ENCODE measurements at regions not wholly inside any gene's neighbourhood (a gene's known extent, or its start where the extent isn't known, plus 50 kb on each side); places are given as distances from the start of the nearest gene placed in this dataset.

DNA sequence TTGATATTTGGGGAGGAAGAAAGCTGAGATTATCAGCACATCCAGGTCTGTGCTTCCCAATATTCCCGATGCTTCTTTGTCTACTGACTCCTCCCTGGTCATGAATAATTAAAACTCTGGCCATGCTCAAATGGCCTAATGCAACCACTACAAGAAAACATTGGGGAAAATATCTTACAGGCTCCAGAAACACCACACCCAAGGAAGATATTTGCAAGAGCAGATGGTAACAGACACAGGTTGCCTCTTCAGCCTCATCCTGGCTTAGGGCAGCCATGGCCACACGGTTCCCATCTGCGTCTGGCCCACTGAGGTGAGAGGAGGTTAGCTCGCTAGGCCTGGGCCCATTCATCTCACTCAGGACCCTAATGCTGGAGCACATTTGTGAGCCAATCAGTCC is 108.4 kb upstream of the SDK1 start:
- no peak overlapping the region for H2AFZ ChIP-seq (ENCODE audit: low read length)
- no peaks in the 10 kb centered on the region for H4K20me1 ChIP-seq (ENCODE audit: insufficient read depth, low read length)
- H3K27ac ChIP-seq (ENCODE audit: low read depth, low read length, poor library complexity, severe bottlenecking), result no peak overlapping the region
- no peaks in the 10 kb centered on the region for H3K9me3 ChIP-seq (ENCODE audit: low read length)
- BruUV-seq (replicated peaks), result no TSS peak
- H3K4me3 ChIP-seq (ENCODE audit: low read depth, low read length, poor library complexity, severe bottlenecking), result no peak overlapping the region
- no peak overlapping the region for H3K4me2 ChIP-seq (ENCODE audit: low read length)
- ChIA-PET CTCF (ENCODE audit: unreplicated experiment) (no interaction called here), POLR2A (interaction anchor here (0.5 kb wide), 1 partner anchor 214 kb away, joined by 4 read pairs; no protein-coding TSS in a partner anchor)
- no peak for DNase-seq (ENCODE audit: low spot score)
- intact Hi-C loops (cut with micrococcal nuclease; ENCODE audit: unreplicated experiment), result no loop called here
- no peaks in the 10 kb centered on the region for H3K9me2 ChIP-seq (ENCODE audit: insufficient read depth, low read length)
- TF ChIP-seq, protein P1, sequence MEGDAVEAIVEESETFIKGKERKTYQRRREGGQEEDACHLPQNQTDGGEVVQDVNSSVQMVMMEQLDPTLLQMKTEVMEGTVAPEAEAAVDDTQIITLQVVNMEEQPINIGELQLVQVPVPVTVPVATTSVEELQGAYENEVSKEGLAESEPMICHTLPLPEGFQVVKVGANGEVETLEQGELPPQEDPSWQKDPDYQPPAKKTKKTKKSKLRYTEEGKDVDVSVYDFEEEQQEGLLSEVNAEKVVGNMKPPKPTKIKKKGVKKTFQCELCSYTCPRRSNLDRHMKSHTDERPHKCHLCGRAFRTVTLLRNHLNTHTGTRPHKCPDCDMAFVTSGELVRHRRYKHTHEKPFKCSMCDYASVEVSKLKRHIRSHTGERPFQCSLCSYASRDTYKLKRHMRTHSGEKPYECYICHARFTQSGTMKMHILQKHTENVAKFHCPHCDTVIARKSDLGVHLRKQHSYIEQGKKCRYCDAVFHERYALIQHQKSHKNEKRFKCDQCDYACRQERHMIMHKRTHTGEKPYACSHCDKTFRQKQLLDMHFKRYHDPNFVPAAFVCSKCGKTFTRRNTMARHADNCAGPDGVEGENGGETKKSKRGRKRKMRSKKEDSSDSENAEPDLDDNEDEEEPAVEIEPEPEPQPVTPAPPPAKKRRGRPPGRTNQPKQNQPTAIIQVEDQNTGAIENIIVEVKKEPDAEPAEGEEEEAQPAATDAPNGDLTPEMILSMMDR (conservative IDR thresholded peaks at IDR 0.05; ENCODE audit: low read length), result no peak
- TF ChIP-seq EZH2phosphoT487 (IDR thresholded peaks at IDR 0.05; ENCODE audit: borderline replicate concordance, low read depth, low read length), result no peak
- H3K79me2 ChIP-seq (ENCODE audit: insufficient read depth, low read depth, low read length), result no peaks in the 10 kb centered on the region
- H3K36me3 ChIP-seq (ENCODE audit: insufficient read depth, low read length), result no peaks in the 10 kb centered on the region
- H3K4me1 ChIP-seq (ENCODE audit: insufficient read depth, low read length, poor library complexity, severe bottlenecking), result no peaks in the 10 kb centered on the region

DNA sequence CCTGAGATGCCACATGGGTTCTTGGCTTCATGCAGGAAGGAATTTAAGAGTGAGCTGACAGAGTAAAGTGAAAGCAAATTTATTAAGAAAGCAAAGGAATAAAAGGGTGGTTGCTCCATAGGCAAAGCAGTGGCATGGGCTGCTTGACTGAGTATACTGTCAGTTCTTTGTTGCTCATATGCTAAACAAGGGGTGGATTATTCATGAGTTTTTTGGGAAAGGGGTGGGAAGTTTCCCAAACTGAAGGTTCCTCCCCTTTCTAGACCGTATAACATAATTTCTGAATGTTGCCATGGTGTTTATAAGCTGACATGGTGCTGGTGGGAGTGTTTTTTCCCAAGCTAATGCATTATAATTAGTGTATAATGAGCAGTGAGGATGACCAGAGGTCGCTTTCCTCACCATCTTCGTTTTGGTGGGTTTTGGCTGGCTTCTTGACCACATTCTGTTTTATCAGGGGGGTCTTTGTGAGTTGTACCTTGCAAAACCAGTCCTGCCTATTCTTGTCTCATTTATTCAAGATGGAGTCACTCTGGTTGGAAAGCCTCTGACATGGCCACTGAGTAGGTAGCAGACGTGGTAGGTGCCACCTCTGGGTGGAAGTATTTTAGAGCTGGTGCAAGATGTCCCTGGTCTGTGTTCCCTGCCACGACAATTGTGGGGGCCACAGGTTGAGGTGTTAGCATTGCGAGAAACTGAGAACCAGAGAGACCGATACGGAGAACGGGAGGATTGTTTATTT is 107.5 kb upstream of the SDK1 start:
- POLR2A ChIA-PET, result no interaction called here
- BruUV-seq (replicated peaks), result no TSS peak
- Histone ChIP-seq H3K27ac (ENCODE audit: low read depth, low read length, poor library complexity, severe bottlenecking) (no peak overlapping the region), H4K20me1 (ENCODE audit: insufficient read depth, low read length) (no peaks in the 10 kb centered on the region), H3K4me2 (ENCODE audit: low read length) (no peak overlapping the region), H3K79me2 (ENCODE audit: insufficient read depth, low read depth, low read length) (no peaks in the 10 kb centered on the region), H3K36me3 (ENCODE audit: insufficient read depth, low read length) (no peaks in the 10 kb centered on the region), H3K4me3 (ENCODE audit: low read depth, low read length, poor library complexity, severe bottlenecking) (no peak overlapping the region), H3K4me1 (ENCODE audit: insufficient read depth, low read length, poor library complexity, severe bottlenecking) (no peaks in the 10 kb centered on the region), H3K9me2 (ENCODE audit: insufficient read depth, low read length) (no peaks in the 10 kb centered on the region), H2AFZ (ENCODE audit: low read length) (no peak overlapping the region), H3K9me3 (ENCODE audit: low read length) (no peaks in the 10 kb centered on the region)
- CTCF ChIA-PET (ENCODE audit: unreplicated experiment), result no interaction called here
- TF ChIP-seq, protein P1 (conservative IDR thresholded peaks at IDR 0.05; ENCODE audit: low read length), result no peak
- TF ChIP-seq EZH2phosphoT487 (IDR thresholded peaks at IDR 0.05; ENCODE audit: borderline replicate concordance, low read depth, low read length), result no peak
- intact Hi-C loops (cut with micrococcal nuclease; ENCODE audit: unreplicated experiment), result no loop called here
- no peak for DNase-seq (ENCODE audit: low spot score)

DNA sequence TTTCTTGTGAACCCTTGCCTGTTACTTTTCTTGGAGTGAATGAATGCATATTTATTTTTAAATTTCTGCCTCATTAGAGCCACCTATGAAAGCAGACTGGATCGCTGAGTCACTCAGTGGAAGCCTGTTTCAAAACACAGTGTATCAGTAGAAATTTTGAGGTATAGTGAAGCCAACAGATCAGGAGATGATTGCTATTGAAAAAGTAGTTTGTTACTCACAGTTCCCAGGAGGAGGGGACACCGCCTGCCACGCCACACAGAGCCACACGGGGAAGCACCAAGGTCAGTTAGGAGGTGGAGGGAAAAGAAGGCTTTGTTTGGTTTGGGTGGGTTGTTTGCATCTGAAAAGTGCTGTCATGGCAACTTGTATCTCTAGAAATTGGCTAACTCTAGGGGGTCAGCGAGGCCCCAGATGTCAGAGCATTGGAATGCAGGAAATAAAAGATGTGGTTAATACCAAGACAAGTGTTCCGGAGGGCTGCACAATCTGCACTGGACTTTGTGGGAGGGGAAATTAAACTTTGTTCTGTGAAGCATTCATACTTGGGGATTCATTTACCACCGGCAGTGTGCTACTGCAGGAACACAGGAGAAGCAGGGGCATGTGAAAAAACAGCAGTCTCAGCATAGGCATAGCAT is 106.4 kb upstream of the SDK1 start:
- Histone ChIP-seq H3K9me2 (ENCODE audit: insufficient read depth, low read length) (no peaks in the 10 kb centered on the region), H3K9me3 (ENCODE audit: low read length) (no peaks in the 10 kb centered on the region), H3K4me1 (ENCODE audit: insufficient read depth, low read length, poor library complexity, severe bottlenecking) (no peaks in the 10 kb centered on the region), H3K27ac (ENCODE audit: low read depth, low read length, poor library complexity, severe bottlenecking) (no peak overlapping the region), H3K36me3 (ENCODE audit: insufficient read depth, low read length) (no peaks in the 10 kb centered on the region), H3K4me2 (ENCODE audit: low read length) (no peak overlapping the region), H3K4me3 (ENCODE audit: low read depth, low read length, poor library complexity, severe bottlenecking) (no peak overlapping the region), H4K20me1 (ENCODE audit: insufficient read depth, low read length) (no peaks in the 10 kb centered on the region), H3K79me2 (ENCODE audit: insufficient read depth, low read depth, low read length) (no peaks in the 10 kb centered on the region), H2AFZ (ENCODE audit: low read length) (no peak overlapping the region)
- no TSS peak for BruUV-seq (replicated peaks)
- no peak for TF ChIP-seq EZH2phosphoT487 (IDR thresholded peaks at IDR 0.05; ENCODE audit: borderline replicate concordance, low read depth, low read length)
- TF ChIP-seq, protein P1 (conservative IDR thresholded peaks at IDR 0.05; ENCODE audit: low read length), result no peak
- ChIA-PET POLR2A (interaction anchor here (0.5 kb wide), 1 partner anchor 23 kb away, joined by 3 read pairs; no protein-coding TSS in a partner anchor), CTCF (ENCODE audit: unreplicated experiment) (no interaction called here)
- intact Hi-C loops (cut with micrococcal nuclease; ENCODE audit: unreplicated experiment), result no loop called here
- DNase-seq (ENCODE audit: low spot score), result no peak
